ENCODE measurements at regions not wholly inside any gene's neighbourhood (a gene's known extent, or its start where the extent isn't known, plus 50 kb on each side); places are given as distances from the start of the nearest gene placed in this dataset.

DNA sequence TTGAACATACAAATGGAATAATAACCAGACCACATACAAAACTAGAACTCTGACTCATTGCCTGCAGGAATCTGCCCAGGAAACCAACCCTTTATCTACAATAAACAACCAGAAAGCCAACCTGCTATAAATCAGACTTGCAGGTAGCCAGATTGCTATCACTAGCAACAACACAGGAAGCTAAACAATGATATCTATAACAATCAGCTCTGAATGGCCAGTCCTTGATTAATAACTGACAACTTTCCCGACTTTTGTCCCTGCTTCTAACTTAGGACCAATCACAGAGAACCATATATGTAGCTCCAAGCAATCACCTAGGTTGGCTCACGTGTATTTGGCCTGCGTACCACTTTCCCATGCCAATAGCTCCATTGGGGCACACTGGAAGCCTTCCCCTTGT lies 470.8 kb downstream of the RIT2 start:
- DNase-seq, result no peak

DNA sequence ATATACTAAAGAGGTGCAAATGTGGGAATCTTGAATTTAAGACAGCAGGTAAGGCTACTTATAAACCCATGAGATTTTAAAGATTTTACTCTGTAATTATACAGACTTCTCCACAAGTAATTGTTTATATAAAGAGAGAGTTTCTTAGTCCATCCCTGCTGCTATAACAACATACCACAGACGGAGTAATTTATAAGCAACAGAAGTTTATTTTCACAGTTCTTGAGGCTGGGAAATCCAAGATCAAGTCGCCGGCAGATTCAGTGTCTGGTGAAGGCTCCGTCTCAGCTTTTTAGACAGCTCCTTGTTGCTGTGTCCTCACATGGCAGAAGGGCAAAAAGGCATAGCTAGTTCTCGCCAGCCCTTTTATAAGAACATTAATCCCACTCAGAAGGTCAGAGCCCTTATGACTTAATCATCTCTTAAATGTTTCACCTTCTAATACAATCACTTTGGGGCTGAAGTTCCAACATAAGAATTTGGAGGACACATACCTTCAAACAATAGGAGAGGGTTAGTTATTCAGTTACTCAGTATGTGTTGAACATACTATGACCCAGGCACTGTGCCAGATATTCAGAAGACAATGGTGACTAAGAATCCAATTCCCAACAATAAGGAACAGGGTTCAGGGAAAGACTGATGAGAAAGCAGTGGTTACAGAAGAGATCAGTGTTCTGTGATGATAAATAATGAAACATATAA lies 466.0 kb downstream of the RIT2 start:
- no peak for DNase-seq

DNA sequence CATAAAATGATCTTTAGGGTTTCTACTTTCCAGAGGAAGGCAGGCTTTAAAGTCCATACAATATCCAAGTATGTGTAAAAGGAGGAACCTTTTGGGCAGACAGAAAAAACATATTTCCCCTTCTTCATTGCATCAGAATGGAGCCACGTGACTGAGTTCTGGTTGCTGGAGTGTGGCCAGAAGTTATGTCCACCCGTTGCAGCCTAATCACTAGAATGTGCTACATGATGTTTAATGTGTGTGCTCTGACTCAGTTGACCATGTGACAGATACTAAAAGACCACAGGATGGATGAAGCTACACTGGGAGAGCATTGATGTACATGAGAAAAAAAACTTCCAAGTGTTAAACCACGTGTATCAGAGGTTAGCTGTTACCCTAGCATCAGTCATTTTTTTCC lies 460.9 kb downstream of the RIT2 start:
- peak; percentile 14 to 49 (median 24) for DNase-seq

DNA sequence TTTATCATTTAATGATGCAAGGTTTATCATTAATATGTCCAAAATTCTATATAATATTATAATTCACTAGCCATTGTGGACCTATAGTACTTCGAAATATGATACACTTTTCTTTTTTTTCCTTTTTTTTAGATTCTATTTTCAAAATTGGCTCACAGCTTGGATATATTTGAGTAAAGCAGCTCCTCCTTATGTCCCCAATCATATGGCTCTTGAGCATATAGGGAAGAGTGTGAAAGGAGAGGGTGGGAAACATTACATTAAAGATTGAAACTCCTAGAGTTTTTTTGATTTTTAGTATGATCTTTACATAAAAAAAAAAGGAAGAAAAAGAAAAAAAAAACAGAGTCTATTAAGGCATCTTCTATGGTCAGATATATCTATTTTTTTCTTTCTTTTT lies 457.9 kb downstream of the RIT2 start:
- no peak for DNase-seq

DNA sequence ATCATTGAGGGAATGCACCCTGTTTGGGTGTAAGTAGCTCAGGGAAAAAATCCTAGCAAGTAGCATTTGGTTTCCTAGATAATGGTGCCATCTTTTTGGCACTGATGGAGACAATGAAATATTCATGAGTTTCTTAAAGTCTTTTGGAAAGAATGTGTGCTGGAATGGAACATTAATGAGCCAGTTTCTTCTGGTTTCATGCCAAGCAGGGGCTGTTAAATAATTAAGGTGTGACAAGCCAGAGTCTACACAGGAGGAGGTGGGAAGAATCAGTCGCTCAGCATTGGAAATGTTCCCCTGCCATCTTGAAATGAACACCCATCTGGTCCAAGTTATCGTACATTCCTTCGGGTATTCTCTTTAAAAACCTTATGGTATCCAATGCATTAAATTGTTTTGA lies 457.3 kb downstream of the RIT2 start:
- DNase-seq, result no peak

DNA sequence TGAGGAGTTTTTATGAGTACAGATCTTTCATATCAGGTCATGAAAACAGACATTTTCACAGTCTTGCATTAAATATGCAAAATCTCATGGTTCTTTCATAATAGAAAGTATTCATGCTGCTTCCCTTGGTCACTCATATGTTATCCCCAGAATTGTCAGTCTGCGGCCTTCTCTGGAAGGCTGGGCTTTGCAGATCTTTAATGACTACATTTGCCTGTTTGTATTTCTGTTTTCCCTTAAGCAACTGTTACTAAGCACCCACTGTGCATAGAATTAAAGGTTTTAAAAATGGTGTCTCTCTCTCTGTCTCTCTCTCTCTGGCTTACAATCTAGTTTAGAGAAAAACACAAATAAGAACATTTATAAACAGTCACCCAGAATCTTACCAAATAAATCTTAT lies 456.3 kb downstream of the RIT2 start:
- DNase-seq, result no peak

DNA sequence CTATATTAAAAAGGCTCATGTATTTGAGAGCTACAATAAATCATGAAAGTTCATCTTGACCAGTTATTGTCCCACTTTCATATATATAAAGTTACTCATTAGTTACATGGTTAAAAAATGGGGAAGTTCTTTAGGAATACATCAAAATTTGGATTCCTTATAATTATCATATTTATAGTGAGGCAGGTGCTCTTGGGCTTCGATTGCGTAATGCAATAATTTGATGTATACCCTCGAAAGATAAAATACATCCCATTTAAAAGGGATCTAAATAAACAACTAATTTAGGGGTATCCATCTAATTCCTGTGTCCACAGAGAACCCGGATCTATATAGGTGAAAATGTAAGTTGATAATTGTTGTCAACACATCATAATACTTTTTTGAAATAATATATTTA lies 444.6 kb downstream of the RIT2 start:
- DNase-seq, result no peak

DNA sequence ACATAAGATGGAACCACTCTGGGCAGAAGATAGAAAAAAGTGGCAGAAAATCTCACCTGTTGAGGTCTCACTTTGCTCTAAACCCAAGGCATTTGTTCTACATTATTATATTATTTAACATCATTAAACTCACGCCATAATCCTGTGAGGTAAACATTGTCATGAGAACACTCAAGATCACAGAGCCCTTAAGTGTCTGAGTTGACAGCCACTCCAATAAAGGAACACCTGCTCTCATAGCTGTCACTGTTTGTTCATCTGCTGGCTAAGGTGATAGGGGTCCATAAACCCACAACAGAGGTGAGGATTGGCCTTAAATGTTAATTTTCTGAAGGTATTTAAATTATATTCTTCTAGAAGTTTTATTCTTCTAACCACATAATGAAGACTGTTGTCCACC lies 439.7 kb downstream of the RIT2 start:
- no peak for DNase-seq

DNA sequence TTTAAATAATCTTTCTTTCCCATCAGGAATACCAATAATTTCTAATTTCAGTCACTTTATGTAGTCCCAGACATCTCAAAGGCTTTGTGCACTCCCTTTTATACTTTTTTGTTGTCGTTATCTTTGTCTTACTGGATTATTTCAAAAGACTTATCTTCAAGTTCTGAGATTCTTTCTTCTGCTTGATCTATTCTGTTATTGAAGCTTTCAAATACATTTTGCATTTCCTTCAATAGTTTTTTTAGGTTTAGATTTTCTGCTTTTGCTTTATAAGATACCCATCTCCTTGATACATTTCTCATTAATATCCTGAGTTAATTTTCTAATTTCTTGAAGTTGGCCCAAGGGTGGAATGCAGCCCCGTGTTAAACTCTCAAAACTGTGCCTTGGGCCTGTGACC lies 432.4 kb downstream of the RIT2 start:
- no peak for DNase-seq

DNA sequence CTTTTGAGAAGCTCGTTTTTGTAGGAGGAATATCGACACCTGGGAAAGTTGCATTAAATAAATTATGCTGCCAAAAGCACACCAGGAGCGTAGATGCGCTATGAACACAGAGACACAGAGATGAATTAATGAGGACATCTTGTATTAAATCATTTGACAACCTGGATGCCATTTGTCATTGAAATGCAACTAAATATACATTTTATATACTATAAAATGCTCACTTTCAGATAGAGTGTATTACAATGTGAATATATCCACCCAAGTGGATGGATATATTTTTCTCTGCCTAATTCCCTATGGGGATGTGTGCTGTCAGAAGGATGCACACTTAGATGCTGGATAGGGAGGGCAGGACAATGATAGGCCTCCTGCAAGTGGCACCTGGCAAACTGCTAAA lies 426.2 kb downstream of the RIT2 start:
- no peak for DNase-seq

All from suppressor macrophage treated with lipopolysaccharide for 1 hour (primary cell).